OCI-LY3 (cell line): ENCODE measurements at regions not wholly inside any gene's neighbourhood (a gene's known extent, or its start where the extent isn't known, plus 50 kb on each side); places are given as distances from the start of the nearest gene placed in this dataset.

ENCODE experiments used
- EZH2phosphoT487 ChIP-seq: fragments of 200-600 bp; shearing (Covaris generic); IDR thresholded peaks from 2 replicates; pipeline ENCODE4 v1.6.1; 2018; ENCODE audit warnings: antibody characterized with exemption, mixed run types, low read depth
- TF ChIP-seq, protein P1 (sequence below): fragments of 200-600, 300-600 bp; sonication (generic); IDR thresholded peaks from 2 replicates; pipeline ENCODE4 v1.5.1; 2014; ENCODE audit warnings: antibody characterized with exemption, low read length, low read depth

DNA sequence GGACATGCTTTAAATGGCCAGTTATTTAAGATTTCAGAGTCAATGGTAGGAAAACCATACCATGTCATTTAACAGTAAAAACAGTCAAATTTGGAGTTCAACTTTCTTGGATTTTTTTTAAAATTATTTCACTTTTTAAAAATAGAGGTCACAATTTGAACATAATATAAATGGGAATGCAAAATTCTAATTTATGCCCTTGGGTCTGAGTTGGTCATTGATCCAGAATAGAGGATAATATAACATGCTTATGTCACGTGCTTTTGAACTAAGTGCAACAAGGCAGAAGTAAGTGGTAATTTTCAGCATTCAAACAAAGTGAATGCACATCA is 113.1 kb upstream of the SLC35F3 start:
- TF ChIP-seq EZH2phosphoT487 = no peak
- TF ChIP-seq, protein P1, sequence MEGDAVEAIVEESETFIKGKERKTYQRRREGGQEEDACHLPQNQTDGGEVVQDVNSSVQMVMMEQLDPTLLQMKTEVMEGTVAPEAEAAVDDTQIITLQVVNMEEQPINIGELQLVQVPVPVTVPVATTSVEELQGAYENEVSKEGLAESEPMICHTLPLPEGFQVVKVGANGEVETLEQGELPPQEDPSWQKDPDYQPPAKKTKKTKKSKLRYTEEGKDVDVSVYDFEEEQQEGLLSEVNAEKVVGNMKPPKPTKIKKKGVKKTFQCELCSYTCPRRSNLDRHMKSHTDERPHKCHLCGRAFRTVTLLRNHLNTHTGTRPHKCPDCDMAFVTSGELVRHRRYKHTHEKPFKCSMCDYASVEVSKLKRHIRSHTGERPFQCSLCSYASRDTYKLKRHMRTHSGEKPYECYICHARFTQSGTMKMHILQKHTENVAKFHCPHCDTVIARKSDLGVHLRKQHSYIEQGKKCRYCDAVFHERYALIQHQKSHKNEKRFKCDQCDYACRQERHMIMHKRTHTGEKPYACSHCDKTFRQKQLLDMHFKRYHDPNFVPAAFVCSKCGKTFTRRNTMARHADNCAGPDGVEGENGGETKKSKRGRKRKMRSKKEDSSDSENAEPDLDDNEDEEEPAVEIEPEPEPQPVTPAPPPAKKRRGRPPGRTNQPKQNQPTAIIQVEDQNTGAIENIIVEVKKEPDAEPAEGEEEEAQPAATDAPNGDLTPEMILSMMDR = no peak
